ENCODE measurements at regions not wholly inside any gene's neighbourhood (a gene's known extent, or its start where the extent isn't known, plus 50 kb on each side); places are given as distances from the start of the nearest gene placed in this dataset.

GRCh38 chr2:53058526-53058925, 709.1 kb upstream of the CHAC2 start:
- DNase-seq: no peak
- Histone ChIP-seq H3K4me2 (ENCODE audit: low read depth, low read length) (no peak overlapping the region), H3K9me3 (replicated peaks; ENCODE audit: insufficient read depth, low read length) (no peaks in the 10 kb centered on the region), H3K27me3 (replicated peaks; ENCODE audit: insufficient read depth, low read length) (no peaks in the 10 kb centered on the region), H3K9me2 (replicated peaks; ENCODE audit: insufficient read depth, low read length) (no peaks in the 10 kb centered on the region), H2AFZ (ENCODE audit: low read length) (no peak overlapping the region), H3F3A (ENCODE audit: insufficient read depth, low read length) (no peaks in the 10 kb centered on the region), H3K36me3 (replicated peaks; ENCODE audit: insufficient read depth, low read length) (no peaks in the 10 kb centered on the region), H3K79me2 (ENCODE audit: low read length) (no peaks in the 10 kb centered on the region), H3K9ac (ENCODE audit: low read length) (no peak overlapping the region), H3K27ac (ENCODE audit: low read length) (no peak overlapping the region), H3K4me3 (ENCODE audit: low read length) (no peak overlapping the region), H3K4me1 (ENCODE audit: low read length) (no peaks in the 10 kb centered on the region), H4K20me1 (ENCODE audit: insufficient read depth, low read length) (no peaks in the 10 kb centered on the region)
- TF ChIP-seq EZH2phosphoT487 (IDR thresholded peaks at IDR 0.05; ENCODE audit: low read length) (no peak), CTCF (IDR thresholded peaks at IDR 0.05; ENCODE audit: low read length) (no peak), EZH2 (optimal IDR thresholded peaks at IDR 0.05; ENCODE audit: low read depth, low read length) (no peak)

GRCh38 chr2:53053937-53054336, 713.7 kb upstream of the CHAC2 start:
- H3K9me3 ChIP-seq (replicated peaks; ENCODE audit: insufficient read depth, low read length): no peaks in the 10 kb centered on the region
- no peak overlapping the region for H3K4me2 ChIP-seq (ENCODE audit: low read depth, low read length)
- H3K4me3 ChIP-seq (ENCODE audit: low read length): no peak overlapping the region
- no peaks in the 10 kb centered on the region for H3F3A ChIP-seq (ENCODE audit: insufficient read depth, low read length)
- no peaks in the 10 kb centered on the region for H4K20me1 ChIP-seq (ENCODE audit: insufficient read depth, low read length)
- H3K79me2 ChIP-seq (ENCODE audit: low read length): no peaks in the 10 kb centered on the region
- no peak for DNase-seq
- H3K9ac ChIP-seq (ENCODE audit: low read length): no peak overlapping the region
- TF ChIP-seq EZH2 (optimal IDR thresholded peaks at IDR 0.05; ENCODE audit: low read depth, low read length) (no peak), EZH2phosphoT487 (IDR thresholded peaks at IDR 0.05; ENCODE audit: low read length) (no peak), CTCF (IDR thresholded peaks at IDR 0.05; ENCODE audit: low read length) (no peak)
- no peaks in the 10 kb centered on the region for H3K4me1 ChIP-seq (ENCODE audit: low read length)
- no peak overlapping the region for H2AFZ ChIP-seq (ENCODE audit: low read length)
- H3K36me3 ChIP-seq (replicated peaks; ENCODE audit: insufficient read depth, low read length): no peaks in the 10 kb centered on the region
- no peaks in the 10 kb centered on the region for H3K27me3 ChIP-seq (replicated peaks; ENCODE audit: insufficient read depth, low read length)
- H3K9me2 ChIP-seq (replicated peaks; ENCODE audit: insufficient read depth, low read length): no peaks in the 10 kb centered on the region
- no peak overlapping the region for H3K27ac ChIP-seq (ENCODE audit: low read length)

GRCh38 chr2:53051157-53051556, 716.4 kb upstream of the CHAC2 start:
- Histone ChIP-seq H3K9me2 (replicated peaks; ENCODE audit: insufficient read depth, low read length) (no peaks in the 10 kb centered on the region), H3K27ac (ENCODE audit: low read length) (no peak overlapping the region), H3K4me2 (ENCODE audit: low read depth, low read length) (no peak overlapping the region), H3K79me2 (ENCODE audit: low read length) (no peaks in the 10 kb centered on the region), H3F3A (ENCODE audit: insufficient read depth, low read length) (no peaks in the 10 kb centered on the region), H3K36me3 (replicated peaks; ENCODE audit: insufficient read depth, low read length) (no peaks in the 10 kb centered on the region), H4K20me1 (ENCODE audit: insufficient read depth, low read length) (no peaks in the 10 kb centered on the region), H3K27me3 (replicated peaks; ENCODE audit: insufficient read depth, low read length) (no peaks in the 10 kb centered on the region), H3K4me1 (ENCODE audit: low read length) (no peaks in the 10 kb centered on the region), H3K4me3 (ENCODE audit: low read length) (no peak overlapping the region), H2AFZ (ENCODE audit: low read length) (no peak overlapping the region), H3K9ac (ENCODE audit: low read length) (no peak overlapping the region), H3K9me3 (replicated peaks; ENCODE audit: insufficient read depth, low read length) (no peaks in the 10 kb centered on the region)
- TF ChIP-seq EZH2phosphoT487 (IDR thresholded peaks at IDR 0.05; ENCODE audit: low read length) (no peak), EZH2 (optimal IDR thresholded peaks at IDR 0.05; ENCODE audit: low read depth, low read length) (no peak), CTCF (IDR thresholded peaks at IDR 0.05; ENCODE audit: low read length) (no peak)
- no peak for DNase-seq
